ENCODE measurements at regions not wholly inside any gene's neighbourhood (a gene's known extent, or its start where the extent isn't known, plus 50 kb on each side); places are given as distances from the start of the nearest gene placed in this dataset.

DNA sequence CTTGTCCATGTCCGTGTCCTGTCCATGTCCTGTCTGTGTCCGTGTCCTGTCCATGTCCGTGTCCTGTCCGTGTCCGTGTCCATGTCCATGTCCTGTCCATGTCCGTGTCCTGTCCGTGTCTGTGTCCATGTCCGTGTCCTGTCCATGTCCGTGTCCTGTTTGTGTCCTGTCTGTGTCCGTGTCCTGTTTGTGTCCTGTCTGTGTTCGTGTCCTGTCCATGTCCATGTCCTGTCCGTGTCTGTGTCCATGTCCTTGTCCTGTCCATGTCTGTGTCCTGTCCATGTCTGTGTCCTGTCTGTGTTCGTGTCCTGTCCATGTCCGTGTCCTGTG, 55.0 kb upstream of the BHLHE23 start:
- ATAC-seq = no peak
- intact Hi-C loops (cut with DNase I, micrococcal nuclease) = no loop called here
- TF ChIP-seq CTCF (IDR thresholded peaks at IDR 0.05) = no peak
- DNase-seq = peak in 1 of 3 donors; percentile 5
- Histone ChIP-seq H3K36me3 (ENCODE audit: low read depth) (no peaks in the 10 kb centered on the region), H3K4me1 (ENCODE audit: low read depth) (no peaks in the 10 kb centered on the region), H3K9me3 (no peaks in the 10 kb centered on the region), H3K4me3 (no peak overlapping the region)

GRCh38 chr20:63061051-63061770, 54.4 kb upstream of the BHLHE23 start:
- ATAC-seq (no peak), DNase-seq (peak in 2 of 3 donors; percentile 4 to 29)
- Histone ChIP-seq H3K9me3 (no peaks in the 10 kb centered on the region), H3K4me3 (no peak overlapping the region), H3K4me1 (ENCODE audit: low read depth) (no peaks in the 10 kb centered on the region), H3K36me3 (ENCODE audit: low read depth) (no peaks in the 10 kb centered on the region)
- no peak for TF ChIP-seq CTCF (IDR thresholded peaks at IDR 0.05)
- intact Hi-C loops (cut with DNase I, micrococcal nuclease) = no loop called here

DNA sequence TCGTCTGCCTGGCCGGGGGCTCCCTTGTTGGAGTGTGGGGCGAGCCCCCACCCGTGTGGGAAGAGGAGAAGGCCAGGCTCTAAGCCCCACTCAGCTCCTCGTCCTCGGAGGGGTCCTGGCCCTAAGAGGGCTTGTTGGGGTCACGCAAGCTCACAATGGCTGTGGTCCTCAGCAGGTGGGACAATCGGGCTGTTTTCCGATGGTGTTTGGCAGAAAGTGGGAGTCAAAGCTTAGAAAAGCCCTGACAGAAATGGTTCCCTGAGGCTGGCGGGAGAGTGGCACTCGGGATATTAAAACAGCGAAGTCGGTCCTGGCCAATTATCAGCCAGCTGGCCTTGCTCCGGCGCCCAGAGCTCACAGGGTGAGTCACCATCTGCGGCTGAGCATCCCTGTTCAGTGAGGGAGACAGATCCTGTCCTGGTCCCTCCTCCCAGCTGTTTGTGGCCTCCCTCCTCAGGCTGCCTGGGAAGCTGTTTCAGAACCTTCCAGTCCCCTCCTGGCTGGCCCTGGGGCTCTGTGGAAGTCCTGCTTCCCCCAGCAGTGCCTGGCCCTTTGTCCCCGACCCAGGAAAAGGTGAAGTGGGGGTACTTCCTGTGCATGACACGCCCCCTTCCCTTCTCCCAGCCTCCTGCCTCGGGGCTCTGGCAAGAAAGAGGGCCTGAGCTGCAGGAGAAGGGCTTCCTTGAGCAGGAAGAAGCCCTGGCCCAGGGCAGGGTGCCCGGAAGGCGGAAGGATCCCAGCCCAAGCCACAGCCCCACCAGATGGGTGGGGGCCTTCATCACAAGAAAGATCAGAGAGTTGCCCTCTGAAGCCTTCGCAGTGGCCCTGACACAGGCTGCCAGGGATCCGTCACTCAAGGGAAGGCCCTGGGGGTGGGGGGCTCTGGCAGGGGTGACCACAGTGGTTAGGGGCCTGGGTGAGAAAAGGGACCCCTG, 53.6 kb upstream of the BHLHE23 start:
- ATAC-seq = no peak
- Histone ChIP-seq H3K4me1 (ENCODE audit: low read depth) (no peaks in the 10 kb centered on the region), H3K9me3 (no peaks in the 10 kb centered on the region), H3K36me3 (ENCODE audit: low read depth) (no peaks in the 10 kb centered on the region), H3K4me3 (no peak overlapping the region)
- DNase-seq = peak in 2 of 3 donors; percentile 6 to 38
- intact Hi-C loops (cut with DNase I, micrococcal nuclease) = no loop called here
- TF ChIP-seq CTCF (IDR thresholded peaks at IDR 0.05) = no peak

DNA sequence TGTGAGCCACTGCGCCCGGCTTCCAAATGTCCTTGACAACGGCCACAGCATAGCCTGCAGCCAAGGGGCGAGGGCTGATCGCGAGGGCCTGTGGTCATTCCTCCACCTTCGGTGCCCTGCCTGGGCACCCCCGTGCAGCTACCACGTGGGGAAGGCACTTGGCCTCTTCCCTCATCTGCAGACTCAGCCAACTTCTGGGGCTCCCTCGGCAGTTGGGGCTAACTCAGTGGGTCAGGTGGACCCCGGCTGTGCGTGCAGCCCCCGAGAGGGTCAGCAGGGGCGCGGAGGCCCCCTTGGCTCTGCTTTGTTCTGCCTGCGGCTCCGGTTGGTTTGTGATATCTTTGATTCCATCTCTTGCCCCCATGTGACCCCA, 52.9 kb upstream of the BHLHE23 start:
- no peak for TF ChIP-seq CTCF (IDR thresholded peaks at IDR 0.05)
- peak in 2 of 3 donors; percentile 11 to 24 for DNase-seq
- Histone ChIP-seq H3K36me3 (ENCODE audit: low read depth) (no peaks in the 10 kb centered on the region), H3K9me3 (no peaks in the 10 kb centered on the region), H3K4me3 (no peak overlapping the region), H3K4me1 (ENCODE audit: low read depth) (no peaks in the 10 kb centered on the region)
- intact Hi-C loops (cut with DNase I, micrococcal nuclease) = loop anchor here in 1 of 2 donors (10.0 kb wide), 1 partner anchor 115 kb away; no protein-coding TSS in a partner anchor
- ATAC-seq = no peak

DNA sequence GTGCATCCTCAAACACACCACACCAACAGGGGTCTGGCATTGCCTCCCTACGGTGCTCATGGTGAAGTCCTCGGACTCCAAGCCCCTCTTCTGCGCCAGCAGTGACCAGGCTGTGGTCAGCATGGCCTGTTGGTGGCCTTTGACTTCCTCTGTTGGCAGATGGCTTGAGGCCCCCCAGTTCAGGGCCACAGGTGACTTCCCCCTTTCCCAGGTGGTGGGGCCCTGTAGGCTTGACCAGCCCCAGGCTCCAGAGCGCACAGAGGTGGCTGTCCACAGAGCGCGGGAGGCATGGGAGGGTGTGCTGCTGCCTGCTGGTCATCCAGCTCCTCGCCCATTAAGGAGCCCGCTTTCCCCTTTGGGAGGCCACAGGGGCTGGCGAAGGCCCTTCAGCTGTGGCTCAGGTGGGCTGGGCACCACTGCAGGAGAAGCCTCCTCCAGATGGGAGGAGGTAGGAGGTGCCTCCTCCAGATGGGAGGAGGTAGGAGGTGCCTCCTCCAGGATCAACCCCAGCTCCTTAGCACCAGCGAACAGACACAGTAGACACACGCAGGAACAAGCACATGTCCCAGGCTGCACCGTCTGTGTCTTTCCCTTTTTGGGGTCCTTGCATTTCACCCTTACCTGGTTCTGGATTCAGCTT, 52.1 kb upstream of the BHLHE23 start:
- intact Hi-C loops (cut with DNase I, micrococcal nuclease) = loop anchor here in 1 of 2 donors (10.0 kb wide), 1 partner anchor 116 kb away; no protein-coding TSS in a partner anchor
- Histone ChIP-seq H3K36me3 (ENCODE audit: low read depth) (no peaks in the 10 kb centered on the region), H3K4me1 (ENCODE audit: low read depth) (no peaks in the 10 kb centered on the region), H3K9me3 (no peaks in the 10 kb centered on the region), H3K4me3 (no peak overlapping the region)
- TF ChIP-seq CTCF (IDR thresholded peaks at IDR 0.05) = no peak
- no peak for ATAC-seq
- peak in 2 of 3 donors; percentile 8 to 26 for DNase-seq
